ENCODE measurements at regions not wholly inside any gene's neighbourhood (a gene's known extent, or its start where the extent isn't known, plus 50 kb on each side); places are given as distances from the start of the nearest gene placed in this dataset.
"Not testable (repeated sequence)": the region's sequence is repeated elsewhere in the genome, so short reads cannot be mapped to it uniquely, and the experiment has no call there.

GRCh38 chr5:72597456-72597948 lies 90.3 kb upstream of the ZNF366 start:
- TF ChIP-seq POLR2A (IDR thresholded peaks at IDR 0.05; ENCODE audit: low read depth, low read length): no peak
- DNase-seq (ENCODE audit: insufficient read length, low spot score): peak; percentile 6
- FAIRE-seq: no peak

GRCh38 chr5:72596956-72597355 lies 89.7 kb upstream of the ZNF366 start:
- FAIRE-seq: no peak
- no peak for TF ChIP-seq POLR2A (IDR thresholded peaks at IDR 0.05; ENCODE audit: low read depth, low read length)
- no peak for DNase-seq (ENCODE audit: insufficient read length, low spot score)

- FAIRE-seq: no peak
- DNase-seq (ENCODE audit: insufficient read length, low spot score): no peak
- no peak for TF ChIP-seq POLR2A (IDR thresholded peaks at IDR 0.05; ENCODE audit: low read depth, low read length)
These were observed 81.4 kb upstream of the ZNF366 start for GRCh38 chr5:72588640-72589039.

- TF ChIP-seq POLR2A (IDR thresholded peaks at IDR 0.05; ENCODE audit: low read depth, low read length): no peak
- DNase-seq (ENCODE audit: insufficient read length, low spot score) (no peak), FAIRE-seq (no peak)
These were observed 80.6 kb upstream of the ZNF366 start for GRCh38 chr5:72587661-72588308.

- DNase-seq (ENCODE audit: insufficient read length, low spot score) (no peak), FAIRE-seq (no peak)
These were observed 79.7 kb upstream of the ZNF366 start for GRCh38 chr5:72586788-72587530.

GRCh38 chr5:72584466-72584865 lies 77.3 kb upstream of the ZNF366 start:
- no peak for DNase-seq (ENCODE audit: insufficient read length, low spot score)
- no peak for TF ChIP-seq POLR2A (IDR thresholded peaks at IDR 0.05; ENCODE audit: low read depth, low read length)
- peak; percentile 30 for FAIRE-seq

More at GRCh38 chr5:72586788-72587530, 79.7 kb upstream of the ZNF366 start:
- no peak for TF ChIP-seq POLR2A (IDR thresholded peaks at IDR 0.05; ENCODE audit: low read depth, low read length)

GRCh38 chr5:72579290-72579689 lies 72.1 kb upstream of the ZNF366 start:
- not testable (repeated sequence) for FAIRE-seq; DNase-seq (ENCODE audit: insufficient read length, low spot score)

GRCh38 chr5:72572236-72572765 lies 65.1 kb upstream of the ZNF366 start:
- TF ChIP-seq POLR2A (IDR thresholded peaks at IDR 0.05; ENCODE audit: low read depth, low read length): no peak
- FAIRE-seq (no peak), DNase-seq (ENCODE audit: insufficient read length, low spot score) (no peak)

GRCh38 chr5:72569408-72569944 lies 62.3 kb upstream of the ZNF366 start:
- DNase-seq (ENCODE audit: insufficient read length, low spot score) (no peak), FAIRE-seq (no peak)
- TF ChIP-seq POLR2A (IDR thresholded peaks at IDR 0.05; ENCODE audit: low read depth, low read length): no peak

- FAIRE-seq (no peak), DNase-seq (ENCODE audit: insufficient read length, low spot score) (no peak)
- TF ChIP-seq POLR2A (IDR thresholded peaks at IDR 0.05; ENCODE audit: low read depth, low read length): no peak
These were observed 59.5 kb upstream of the ZNF366 start for GRCh38 chr5:72566746-72567145.

GRCh38 chr5:72565513-72566289 lies 58.5 kb upstream of the ZNF366 start:
- no peak for TF ChIP-seq POLR2A (IDR thresholded peaks at IDR 0.05; ENCODE audit: low read depth, low read length)
- DNase-seq (ENCODE audit: insufficient read length, low spot score): no peak
- no peak for FAIRE-seq

GRCh38 chr5:72562717-72563116 lies 55.5 kb upstream of the ZNF366 start:
- DNase-seq (ENCODE audit: insufficient read length, low spot score) (no peak), FAIRE-seq (no peak)
- TF ChIP-seq POLR2A (IDR thresholded peaks at IDR 0.05; ENCODE audit: low read depth, low read length): no peak

- no peak for TF ChIP-seq POLR2A (IDR thresholded peaks at IDR 0.05; ENCODE audit: low read depth, low read length)
- FAIRE-seq: no peak
- DNase-seq (ENCODE audit: insufficient read length, low spot score): no peak
These were observed 54.1 kb upstream of the ZNF366 start for GRCh38 chr5:72561148-72561972.

Measured in H54 (cell line).